ENCODE measurements at regions not wholly inside any gene's neighbourhood (a gene's known extent, or its start where the extent isn't known, plus 50 kb on each side); places are given as distances from the start of the nearest gene placed in this dataset.

- H3K4me3 Mint-ChIP-seq (ENCODE audit: unreplicated experiment), result no peak overlapping the region
- H3K36me3 Mint-ChIP-seq (ENCODE audit: low read depth, unreplicated experiment), result no peaks in the 10 kb centered on the region
- H3K4me1 Mint-ChIP-seq (ENCODE audit: unreplicated experiment), result peaks cover 15% of the 10 kb centered on the region
- no peak overlapping the region for H3K27ac Mint-ChIP-seq (ENCODE audit: unreplicated experiment)
- peaks cover 5% of the 10 kb centered on the region for H3K27me3 Mint-ChIP-seq (ENCODE audit: unreplicated experiment)
- DNase-seq (ENCODE audit: low spot score), result no peak
- H3K9me3 Mint-ChIP-seq (ENCODE audit: unreplicated experiment), result no peaks in the 10 kb centered on the region
- TF ChIP-seq, protein P1, sequence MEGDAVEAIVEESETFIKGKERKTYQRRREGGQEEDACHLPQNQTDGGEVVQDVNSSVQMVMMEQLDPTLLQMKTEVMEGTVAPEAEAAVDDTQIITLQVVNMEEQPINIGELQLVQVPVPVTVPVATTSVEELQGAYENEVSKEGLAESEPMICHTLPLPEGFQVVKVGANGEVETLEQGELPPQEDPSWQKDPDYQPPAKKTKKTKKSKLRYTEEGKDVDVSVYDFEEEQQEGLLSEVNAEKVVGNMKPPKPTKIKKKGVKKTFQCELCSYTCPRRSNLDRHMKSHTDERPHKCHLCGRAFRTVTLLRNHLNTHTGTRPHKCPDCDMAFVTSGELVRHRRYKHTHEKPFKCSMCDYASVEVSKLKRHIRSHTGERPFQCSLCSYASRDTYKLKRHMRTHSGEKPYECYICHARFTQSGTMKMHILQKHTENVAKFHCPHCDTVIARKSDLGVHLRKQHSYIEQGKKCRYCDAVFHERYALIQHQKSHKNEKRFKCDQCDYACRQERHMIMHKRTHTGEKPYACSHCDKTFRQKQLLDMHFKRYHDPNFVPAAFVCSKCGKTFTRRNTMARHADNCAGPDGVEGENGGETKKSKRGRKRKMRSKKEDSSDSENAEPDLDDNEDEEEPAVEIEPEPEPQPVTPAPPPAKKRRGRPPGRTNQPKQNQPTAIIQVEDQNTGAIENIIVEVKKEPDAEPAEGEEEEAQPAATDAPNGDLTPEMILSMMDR (IDR thresholded peaks at IDR 0.05; ENCODE audit: unreplicated experiment), result no peak
Observed at GRCh38 chr3:197445896-197446699, 109.7 kb downstream of the BDH1 start.

- DNase-seq (ENCODE audit: low spot score), result no peak
- Mint-ChIP-seq H3K9me3 (ENCODE audit: unreplicated experiment) (no peaks in the 10 kb centered on the region), H3K27ac (ENCODE audit: unreplicated experiment) (no peak overlapping the region), H3K36me3 (ENCODE audit: low read depth, unreplicated experiment) (no peaks in the 10 kb centered on the region), H3K4me3 (ENCODE audit: unreplicated experiment) (peak overlapping the region; percentile 47), H3K4me1 (ENCODE audit: unreplicated experiment) (peaks cover 15% of the 10 kb centered on the region), H3K27me3 (ENCODE audit: unreplicated experiment) (peaks cover 5% of the 10 kb centered on the region)
- TF ChIP-seq, protein P1 (IDR thresholded peaks at IDR 0.05; ENCODE audit: unreplicated experiment), result no peak
Observed at GRCh38 chr3:197444793-197445379, 110.9 kb downstream of the BDH1 start.

- Mint-ChIP-seq H3K4me3 (ENCODE audit: unreplicated experiment) (no peak overlapping the region), H3K9me3 (ENCODE audit: unreplicated experiment) (no peaks in the 10 kb centered on the region), H3K4me1 (ENCODE audit: unreplicated experiment) (peaks cover 18% of the 10 kb centered on the region), H3K27me3 (ENCODE audit: unreplicated experiment) (peaks cover 4% of the 10 kb centered on the region), H3K27ac (ENCODE audit: unreplicated experiment) (no peak overlapping the region), H3K36me3 (ENCODE audit: low read depth, unreplicated experiment) (no peaks in the 10 kb centered on the region)
- DNase-seq (ENCODE audit: low spot score), result no peak
- TF ChIP-seq, protein P1 (IDR thresholded peaks at IDR 0.05; ENCODE audit: unreplicated experiment), result no peak
Observed at GRCh38 chr3:197443506-197443905, 112.3 kb downstream of the BDH1 start.

DNA sequence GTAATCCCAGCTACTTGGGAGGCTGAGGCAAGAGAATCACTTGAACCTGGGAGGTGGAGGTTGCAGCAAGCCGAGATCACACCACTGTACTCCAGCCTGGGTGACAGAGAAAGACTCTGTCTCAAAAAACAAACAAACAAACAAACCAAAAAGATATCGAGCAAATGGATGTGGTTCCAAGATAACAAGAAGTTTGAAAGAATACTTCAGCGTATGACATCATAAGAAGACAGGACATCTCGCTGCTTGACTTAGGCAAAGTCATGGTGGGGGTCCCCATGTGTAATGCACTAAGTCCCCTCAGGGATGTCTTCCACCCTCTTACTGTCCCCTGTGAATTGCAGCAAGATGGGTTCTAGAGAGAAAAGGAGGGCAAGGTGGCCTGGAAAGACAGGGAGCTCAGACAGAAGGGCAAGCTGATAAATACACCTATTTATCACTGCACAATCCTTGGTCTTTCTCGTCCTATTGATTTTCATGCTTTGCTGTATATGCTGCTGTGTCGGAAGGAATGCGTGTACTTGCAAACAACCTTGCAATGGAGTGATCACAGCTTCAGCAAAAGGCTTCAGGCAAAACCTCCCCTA lies 115.0 kb downstream of the BDH1 start:
- peaks cover 4% of the 10 kb centered on the region for H3K27me3 Mint-ChIP-seq (ENCODE audit: unreplicated experiment)
- peaks cover 15% of the 10 kb centered on the region for H3K4me1 Mint-ChIP-seq (ENCODE audit: unreplicated experiment)
- H3K36me3 Mint-ChIP-seq (ENCODE audit: low read depth, unreplicated experiment), result no peaks in the 10 kb centered on the region
- H3K4me3 Mint-ChIP-seq (ENCODE audit: unreplicated experiment), result no peak overlapping the region
- no peaks in the 10 kb centered on the region for H3K9me3 Mint-ChIP-seq (ENCODE audit: unreplicated experiment)
- TF ChIP-seq, protein P1 (IDR thresholded peaks at IDR 0.05; ENCODE audit: unreplicated experiment), result no peak
- no peak overlapping the region for H3K27ac Mint-ChIP-seq (ENCODE audit: unreplicated experiment)
- no peak for DNase-seq (ENCODE audit: low spot score)

GRCh38 chr3:197438906-197439305 lies 116.9 kb downstream of the BDH1 start:
- peaks cover 4% of the 10 kb centered on the region for H3K36me3 Mint-ChIP-seq (ENCODE audit: low read depth, unreplicated experiment)
- peaks cover 4% of the 10 kb centered on the region for H3K27me3 Mint-ChIP-seq (ENCODE audit: unreplicated experiment)
- H3K4me1 Mint-ChIP-seq (ENCODE audit: unreplicated experiment), result peaks cover 9% of the 10 kb centered on the region
- TF ChIP-seq, protein P1 (IDR thresholded peaks at IDR 0.05; ENCODE audit: unreplicated experiment), result no peak
- H3K4me3 Mint-ChIP-seq (ENCODE audit: unreplicated experiment), result no peak overlapping the region
- H3K9me3 Mint-ChIP-seq (ENCODE audit: unreplicated experiment), result no peaks in the 10 kb centered on the region
- no peak for DNase-seq (ENCODE audit: low spot score)
- no peak overlapping the region for H3K27ac Mint-ChIP-seq (ENCODE audit: unreplicated experiment)
